ENCODE measurements at regions not wholly inside any gene's neighbourhood (a gene's known extent, or its start where the extent isn't known, plus 50 kb on each side); places are given as distances from the start of the nearest gene placed in this dataset.

- POLR2A ChIA-PET, result no interaction called here
Measured at GRCh38 chr21:28758883-28759242, 233.8 kb downstream of the LTN1 start.

More at GRCh38 chr21:28758883-28759242, 233.8 kb downstream of the LTN1 start:
- CTCF ChIA-PET, result interaction anchor here (3.6 kb wide), 1 partner anchor 14 kb away, joined by 24 read pairs; no protein-coding TSS in a partner anchor
- Mint-ChIP-seq H3K4me3 (no peak overlapping the region), H3K27ac (no peak overlapping the region), H3K4me1 (peaks cover 29% of the 10 kb centered on the region), H3K27me3 (ENCODE audit: low read depth) (no peaks in the 10 kb centered on the region), H3K36me3 (0 out of 2 replicates have a peak, but pooled peaks cover 4% of the 10 kb centered on the region), H3K9me3 (peaks cover 16% of the 10 kb centered on the region)
- ATAC-seq, result no peak
- TF ChIP-seq AR (CRISPR knock-in tag; IDR thresholded peaks at IDR 0.05), result no peak
- no peak for TF ChIP-seq ATF6 (CRISPR knock-in tag; IDR thresholded peaks at IDR 0.05)
- TF ChIP-seq SP1 (CRISPR knock-in tag; conservative IDR thresholded peaks at IDR 0.05), result no peak
- TF ChIP-seq SMAD4 (CRISPR knock-in tag; IDR thresholded peaks at IDR 0.05), result no peak
- no peak for TF ChIP-seq GRHL2 (CRISPR knock-in tag; IDR thresholded peaks at IDR 0.05; ENCODE audit: insufficient replicate concordance, severe bottlenecking)
- no peak for TF ChIP-seq RORB (CRISPR knock-in tag; IDR thresholded peaks at IDR 0.05)
- no peak for TF ChIP-seq PRDM15 (CRISPR knock-in tag; IDR thresholded peaks at IDR 0.05)
- TF ChIP-seq NR1H2 (CRISPR knock-in tag; IDR thresholded peaks at IDR 0.05), result no peak
- TF ChIP-seq NR2C2 (CRISPR knock-in tag; IDR thresholded peaks at IDR 0.05), result no peak
- TF ChIP-seq FOXP1 (CRISPR knock-in tag; IDR thresholded peaks at IDR 0.05; ENCODE audit: borderline replicate concordance), result no peak
- no peak for TF ChIP-seq ZMAT4 (CRISPR knock-in tag; IDR thresholded peaks at IDR 0.05)
- TF ChIP-seq HMGA2 (CRISPR knock-in tag; IDR thresholded peaks at IDR 0.05), result no peak
- TF ChIP-seq FOXJ3 (CRISPR knock-in tag; IDR thresholded peaks at IDR 0.05; ENCODE audit: borderline replicate concordance), result no peak
- no peak for TF ChIP-seq IRF1 (CRISPR knock-in tag; IDR thresholded peaks at IDR 0.05)
- no peak for TF ChIP-seq CDX4 (CRISPR knock-in tag; IDR thresholded peaks at IDR 0.05; ENCODE audit: borderline replicate concordance)
- TF ChIP-seq ZNF263 (CRISPR knock-in tag; IDR thresholded peaks at IDR 0.05; ENCODE audit: low read depth), result no peak
- no peak for TF ChIP-seq TEAD1 (CRISPR knock-in tag; IDR thresholded peaks at IDR 0.05)
- no peak for TF ChIP-seq IRF2 (CRISPR knock-in tag; IDR thresholded peaks at IDR 0.05; ENCODE audit: borderline replicate concordance, low read depth)
- DNase-seq (ENCODE audit: low spot score), result no peak
